ENCODE measurements at regions not wholly inside any gene's neighbourhood (a gene's known extent, or its start where the extent isn't known, plus 50 kb on each side); places are given as distances from the start of the nearest gene placed in this dataset.

GRCh38 chr5:96611946-96612345 lies 50.2 kb upstream of the CAST start:
- no peak for TF ChIP-seq POLR2A (IDR thresholded peaks at IDR 0.05)
- TF ChIP-seq CTCF (IDR thresholded peaks at IDR 0.05) = no peak

All from esophagus squamous epithelium (tissue), 4 donors.